ENCODE measurements at regions not wholly inside any gene's neighbourhood (a gene's known extent, or its start where the extent isn't known, plus 50 kb on each side); places are given as distances from the start of the nearest gene placed in this dataset.
A peak's percentile ranks its signal among the peaks of the same experiment; 100 is the strongest.

GRCh38 chr1:80153762-80154161 is 1147.2 kb upstream of the ADGRL4 start:
- no peak overlapping the region for H3K9ac ChIP-seq (replicated peaks in 1 of 4; ENCODE audit: extremely low read depth in 1 of 4, low read depth in 3 of 4, low read length in 3 of 4)
- no peaks in the 10 kb centered on the region for H3K79me2 ChIP-seq (ENCODE audit: control insufficient read depth in 1 of 2, insufficient read depth in 2 of 2, low read length in 2 of 2)
- H2AFZ ChIP-seq (ENCODE audit: low read length): 0 out of 2 replicates have a peak overlapping the region, but pooled peaks have one; percentile 70
- no peak overlapping the region for H3K18ac ChIP-seq (ENCODE audit: extremely low read depth, low read length)
- FAIRE-seq (no peak), DNase-seq (ENCODE audit: low read depth in 1 of 2, low spot score in 2 of 2) (peak in 1 of 2 experiments; percentile 50)
- H3K27me3 ChIP-seq (replicated peaks in 1 of 4; ENCODE audit: control insufficient read depth in 3 of 4, extremely low read depth in 1 of 4, insufficient read depth in 3 of 4, low read length in 3 of 4): no peaks in the 10 kb centered on the region
- H3K9me3 ChIP-seq (ENCODE audit: insufficient read depth in 2 of 2, low read depth in 1 of 2, low read length in 1 of 2): no peaks in the 10 kb centered on the region
- no peak overlapping the region for H3K27ac ChIP-seq (ENCODE audit: low read depth, low read length)
- ChIA-PET POLR2A (ENCODE audit: partially characterized antibody) (no interaction called here), CTCF (ENCODE audit: partially characterized antibody) (interaction anchor here (0.6 to 4.3 kb wide), 10 partner anchors 12 to 613 kb away, joined by 3 to 36 read pairs (median 4); no protein-coding TSS in a partner anchor)
- H2BK120ac ChIP-seq (replicated peaks; ENCODE audit: low read depth, low read length): no peak overlapping the region
- H3K4ac ChIP-seq (replicated peaks; ENCODE audit: insufficient read length, low read depth, low read length): no peak overlapping the region
- no peaks in the 10 kb centered on the region for H4K20me1 ChIP-seq (replicated peaks in 1 of 2; ENCODE audit: control insufficient read depth in 1 of 2, insufficient read depth in 2 of 2, low read length in 2 of 2)
- H3K4me3 ChIP-seq (ENCODE audit: extremely low read depth in 1 of 4, insufficient read depth in 2 of 4, low read depth in 3 of 4, low read length in 4 of 4): no peak overlapping the region
- H3K4me2 ChIP-seq (ENCODE audit: insufficient read depth in 1 of 2, low read depth in 2 of 2, low read length in 2 of 2): no peak overlapping the region
- H3K56ac ChIP-seq (replicated peaks; ENCODE audit: insufficient read length, low read depth, low read length): no peak overlapping the region
- no peak overlapping the region for H2BK20ac ChIP-seq (ENCODE audit: low read length)
- no peak overlapping the region for H4K91ac ChIP-seq (replicated peaks; ENCODE audit: insufficient read length, low read length)
- no peak overlapping the region for H2BK15ac ChIP-seq (ENCODE audit: low read length)
- H2AK5ac ChIP-seq (ENCODE audit: low read depth, low read length): no peak overlapping the region
- no peak overlapping the region for H2BK12ac ChIP-seq (ENCODE audit: low read depth, low read length)
- TF ChIP-seq RFX5 (IDR thresholded peaks at IDR 0.05; ENCODE audit: borderline replicate concordance, low read depth, low read length) (no peak), CTCF (IDR thresholded peaks at IDR 0.05; ENCODE audit: control extremely low read depth in 1 of 3, insufficient read depth in 1 of 3, low read depth in 1 of 3, low read length in 3 of 3) (peak; percentile 24 to 44 (median 42); a peak in 3 of 4 replicates), RAD21 (IDR thresholded peaks at IDR 0.05 in 1 of 2, conservative IDR thresholded peaks at IDR 0.05 in 1 of 2; ENCODE audit: low read depth in 2 of 2, low read length in 2 of 2) (peak; percentile 17 to 48; a peak in 2 of 4 replicates)
- peaks cover 0 to 6% (median 0%) of the 10 kb centered on the region in 4 experiments; a peak in 2 of 7 replicates for H3K4me1 ChIP-seq (replicated peaks in 1 of 4; ENCODE audit: control insufficient read depth in 3 of 4, insufficient read depth in 4 of 4, low read length in 3 of 4)
- no peak overlapping the region for H2BK5ac ChIP-seq (ENCODE audit: low read depth, low read length)
- no peaks in the 10 kb centered on the region for H3K36me3 ChIP-seq (ENCODE audit: control insufficient read depth in 2 of 4, insufficient read depth in 4 of 4, low read length in 3 of 4)
- H4K5ac ChIP-seq (ENCODE audit: insufficient read length, low read depth, low read length): no peak overlapping the region
- no peak overlapping the region for H3K14ac ChIP-seq (ENCODE audit: insufficient read length)
- no peak overlapping the region for H4K8ac ChIP-seq (ENCODE audit: extremely low read depth, insufficient read depth, low read length)
- 91% methylated on average over 4 of the region's 4 CpGs; no CpG with 5 or more reads in 1 of the 2 experiments for WGBS, 2 experiments (ENCODE audit: extremely low coverage in 1 of 2, insufficient coverage in 1 of 2, insufficient read length in 1 of 2, insufficient replicate concordance in 2 of 2, low coverage in 1 of 2, low lambda C conversion rate in 2 of 2, missing lambda C conversion rate in 1 of 2)
- no peak overlapping the region for H3K23ac ChIP-seq (ENCODE audit: insufficient read length)
- no peaks in the 10 kb centered on the region for H3K79me1 ChIP-seq (ENCODE audit: low read depth, low read length)
- no peaks in the 10 kb centered on the region for H3K23me2 ChIP-seq (ENCODE audit: low read depth, low read length)

All from H1 (cell line).